Activated T-helper 2 cell treated with anti-CD3 and anti-CD28 coated beads, Interferon-gamma antibody, Interleukin-2, Interleukin-4, amounts not matched to agents 10 μg/mL and 5 μg/mL and 100 μg/mL, durations not matched to agents 14 hours and 24 hours and 36 hours (primary cell): ENCODE measurements at regions not wholly inside any gene's neighbourhood (a gene's known extent, or its start where the extent isn't known, plus 50 kb on each side); places are given as distances from the start of the nearest gene placed in this dataset.

Source experiments
- DNase-seq: peaks from one replicate; pipeline ENCODE4 v3.0.0; 2021; ENCODE audit warnings: low spot score
- H3K27ac Mint-ChIP-seq: one replicate; pipeline ENCODE4 v1.8.0; 2021; ENCODE audit warnings: mixed read lengths
- H3K27me3 Mint-ChIP-seq: one replicate; pipeline ENCODE4 v1.8.0; 2021; ENCODE audit warnings: low read depth, mixed read lengths
- H3K36me3 Mint-ChIP-seq: one replicate; pipeline ENCODE4 v1.8.0; 2021; ENCODE audit warnings: low read depth, mixed read lengths
- H3K4me1 Mint-ChIP-seq: one replicate; pipeline ENCODE4 v1.8.0; 2021; ENCODE audit warnings: low read depth, mixed read lengths
- H3K4me3 Mint-ChIP-seq: one replicate; pipeline ENCODE4 v1.8.0; 2021; ENCODE audit warnings: low read depth, mild to moderate bottlenecking, moderate library complexity, mixed read lengths
- H3K9me3 Mint-ChIP-seq: one replicate; pipeline ENCODE4 v1.8.0; 2021; ENCODE audit warnings: mixed read lengths
- intact Hi-C: fragments of 100-400 bp; cut with micrococcal nuclease; formaldehyde crosslinking; loops from one replicate; pipeline ENCODE4 v1.15.1; 2023

GRCh38 chr2:417662-418061, 129.8 kb upstream of the ALKAL2 start:
- intact Hi-C loops: no loop called here
- H3K36me3 Mint-ChIP-seq: no peaks in the 10 kb centered on the region
- H3K27me3 Mint-ChIP-seq: peaks cover 28% of the 10 kb centered on the region
- DNase-seq: no peak
- H3K4me3 Mint-ChIP-seq: no peak overlapping the region
- H3K4me1 Mint-ChIP-seq: no peaks in the 10 kb centered on the region
- H3K9me3 Mint-ChIP-seq: peaks cover 3% of the 10 kb centered on the region
- H3K27ac Mint-ChIP-seq: no peak overlapping the region

- Mint-ChIP-seq H3K4me1 (no peaks in the 10 kb centered on the region), H3K36me3 (no peaks in the 10 kb centered on the region), H3K4me3 (no peak overlapping the region), H3K27ac (no peak overlapping the region), H3K9me3 (peaks cover 3% of the 10 kb centered on the region), H3K27me3 (peaks cover 32% of the 10 kb centered on the region)
- no peak for DNase-seq
- intact Hi-C loops: no loop called here
Observed at GRCh38 chr2:417006-417405, 129.1 kb upstream of the ALKAL2 start.

DNA sequence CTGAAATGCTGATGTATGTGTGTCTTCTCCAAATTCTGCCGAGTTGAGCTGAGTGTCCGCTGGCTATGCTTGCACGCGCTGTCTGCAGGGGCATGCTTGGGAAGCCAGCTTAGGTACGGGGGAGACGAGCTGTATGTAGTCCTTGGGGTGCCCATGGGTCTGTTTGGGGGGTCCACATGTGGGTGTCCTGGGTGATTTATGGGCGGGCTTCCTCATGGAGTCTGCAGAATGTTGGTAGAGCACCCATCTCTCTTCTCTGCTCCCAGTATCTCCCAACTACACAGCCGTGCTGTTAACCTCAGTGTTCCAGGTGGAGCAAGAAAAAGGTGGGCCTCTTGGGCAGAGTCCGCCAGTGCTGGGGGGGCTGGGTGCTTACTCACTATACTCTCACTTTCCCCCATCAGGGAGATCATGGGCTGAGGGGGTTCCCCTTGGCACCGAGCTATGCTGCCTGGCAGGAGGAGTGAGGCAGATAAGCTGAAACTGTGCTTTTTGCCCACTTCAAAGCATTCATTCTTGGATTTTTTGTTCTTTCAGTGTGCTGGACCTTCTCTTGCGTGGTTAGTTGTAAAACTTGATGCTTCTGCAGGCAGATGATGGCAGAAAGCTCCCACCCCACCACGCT, 128.2 kb upstream of the ALKAL2 start:
- no peak overlapping the region for H3K4me3 Mint-ChIP-seq
- no peak overlapping the region for H3K27ac Mint-ChIP-seq
- DNase-seq: no peak
- H3K27me3 Mint-ChIP-seq: peaks cover 37% of the 10 kb centered on the region
- no peaks in the 10 kb centered on the region for H3K36me3 Mint-ChIP-seq
- H3K4me1 Mint-ChIP-seq: no peaks in the 10 kb centered on the region
- intact Hi-C loops: no loop called here
- H3K9me3 Mint-ChIP-seq: peaks cover 2% of the 10 kb centered on the region

DNA sequence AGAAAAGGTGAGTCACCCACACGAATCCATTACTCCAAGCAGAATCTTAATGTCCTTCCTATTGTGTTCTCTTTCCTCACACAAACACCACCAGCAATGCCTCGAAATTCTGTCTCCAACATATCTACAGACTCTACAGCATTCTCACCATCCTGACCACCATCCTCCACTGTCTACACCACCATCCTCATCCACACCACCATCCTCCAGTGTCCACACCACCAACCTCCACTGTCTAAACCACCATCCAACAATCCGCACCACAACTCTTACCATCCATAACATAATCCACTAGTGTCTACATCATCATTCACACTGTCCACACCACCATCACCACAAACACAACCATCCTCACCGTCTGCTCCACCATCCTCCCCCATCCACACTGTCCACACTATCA, 121.6 kb upstream of the ALKAL2 start:
- no peak for DNase-seq
- H3K27me3 Mint-ChIP-seq: peaks cover 22% of the 10 kb centered on the region
- no peaks in the 10 kb centered on the region for H3K4me1 Mint-ChIP-seq
- no peak overlapping the region for H3K4me3 Mint-ChIP-seq
- no peaks in the 10 kb centered on the region for H3K36me3 Mint-ChIP-seq
- intact Hi-C loops: no loop called here
- peaks cover 3% of the 10 kb centered on the region for H3K9me3 Mint-ChIP-seq
- H3K27ac Mint-ChIP-seq: no peak overlapping the region

- no peaks in the 10 kb centered on the region for H3K36me3 Mint-ChIP-seq
- intact Hi-C loops: no loop called here
- no peaks in the 10 kb centered on the region for H3K4me1 Mint-ChIP-seq
- H3K4me3 Mint-ChIP-seq: no peak overlapping the region
- H3K27ac Mint-ChIP-seq: no peak overlapping the region
- peaks cover 8% of the 10 kb centered on the region for H3K9me3 Mint-ChIP-seq
- no peak for DNase-seq
- H3K27me3 Mint-ChIP-seq: peaks cover 14% of the 10 kb centered on the region
Observed at GRCh38 chr2:407630-408029, 119.7 kb upstream of the ALKAL2 start.

DNA sequence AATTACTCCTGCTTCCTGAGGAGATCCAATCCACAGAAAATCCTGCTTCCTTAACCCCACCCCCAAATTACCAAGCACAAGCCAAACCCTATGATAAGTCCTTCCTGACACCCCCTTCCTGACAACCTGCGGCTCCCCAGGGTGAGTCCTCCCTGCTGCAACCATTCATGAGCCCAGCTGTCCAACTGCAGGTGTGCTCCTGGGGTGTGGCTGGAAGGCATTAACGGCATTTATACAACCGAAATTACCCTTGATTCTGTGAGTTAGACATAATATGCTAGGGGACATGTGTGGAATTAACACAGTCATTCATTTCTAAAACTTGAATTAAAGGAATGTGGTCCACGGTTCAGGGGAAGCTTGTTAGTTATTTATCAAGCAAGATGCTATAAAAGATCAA, 119.0 kb upstream of the ALKAL2 start:
- Mint-ChIP-seq H3K4me3 (no peak overlapping the region), H3K9me3 (peaks cover 8% of the 10 kb centered on the region), H3K36me3 (no peaks in the 10 kb centered on the region), H3K4me1 (no peaks in the 10 kb centered on the region), H3K27ac (no peak overlapping the region), H3K27me3 (peaks cover 9% of the 10 kb centered on the region)
- intact Hi-C loops: no loop called here
- no peak for DNase-seq

GRCh38 chr2:406231-406630, 118.3 kb upstream of the ALKAL2 start:
- H3K36me3 Mint-ChIP-seq: no peaks in the 10 kb centered on the region
- H3K27ac Mint-ChIP-seq: no peak overlapping the region
- intact Hi-C loops: no loop called here
- H3K27me3 Mint-ChIP-seq: peaks cover 7% of the 10 kb centered on the region
- H3K4me3 Mint-ChIP-seq: no peak overlapping the region
- H3K4me1 Mint-ChIP-seq: no peaks in the 10 kb centered on the region
- H3K9me3 Mint-ChIP-seq: peaks cover 8% of the 10 kb centered on the region
- DNase-seq: no peak

GRCh38 chr2:404581-404980, 116.7 kb upstream of the ALKAL2 start:
- no peak overlapping the region for H3K4me3 Mint-ChIP-seq
- H3K36me3 Mint-ChIP-seq: no peaks in the 10 kb centered on the region
- H3K27ac Mint-ChIP-seq: no peak overlapping the region
- no peaks in the 10 kb centered on the region for H3K27me3 Mint-ChIP-seq
- DNase-seq: no peak
- no peaks in the 10 kb centered on the region for H3K4me1 Mint-ChIP-seq
- intact Hi-C loops: no loop called here
- H3K9me3 Mint-ChIP-seq: peaks cover 8% of the 10 kb centered on the region

DNA sequence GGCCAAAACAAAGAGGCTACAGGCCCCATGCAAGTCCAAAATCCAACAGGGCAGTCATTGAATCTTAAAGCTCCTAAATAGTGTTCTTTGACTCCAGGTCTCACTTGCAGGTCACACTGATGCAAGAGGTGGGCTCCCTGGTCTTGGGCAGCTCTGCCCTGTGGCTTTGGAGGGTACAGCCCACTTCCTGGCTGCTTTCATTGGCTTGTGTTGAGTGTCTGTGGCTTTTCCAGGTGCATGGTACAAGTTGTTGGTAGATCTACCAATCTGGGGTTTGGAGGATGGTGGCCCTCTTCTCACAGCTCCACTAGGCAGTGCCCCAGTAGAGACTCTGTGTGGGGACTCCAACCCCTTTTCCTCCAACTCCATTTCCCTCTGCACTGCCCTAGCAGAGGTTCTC, 115.8 kb upstream of the ALKAL2 start:
- H3K9me3 Mint-ChIP-seq: peaks cover 8% of the 10 kb centered on the region
- no peak for DNase-seq
- no peaks in the 10 kb centered on the region for H3K36me3 Mint-ChIP-seq
- H3K4me1 Mint-ChIP-seq: no peaks in the 10 kb centered on the region
- intact Hi-C loops: no loop called here
- H3K27ac Mint-ChIP-seq: no peak overlapping the region
- no peaks in the 10 kb centered on the region for H3K27me3 Mint-ChIP-seq
- no peak overlapping the region for H3K4me3 Mint-ChIP-seq

- Mint-ChIP-seq H3K9me3 (peaks cover 8% of the 10 kb centered on the region), H3K4me3 (no peak overlapping the region), H3K4me1 (no peaks in the 10 kb centered on the region), H3K27me3 (no peaks in the 10 kb centered on the region), H3K36me3 (no peaks in the 10 kb centered on the region), H3K27ac (no peak overlapping the region)
- DNase-seq: no peak
- intact Hi-C loops: no loop called here
Observed at GRCh38 chr2:402721-403120, 114.8 kb upstream of the ALKAL2 start.

DNA sequence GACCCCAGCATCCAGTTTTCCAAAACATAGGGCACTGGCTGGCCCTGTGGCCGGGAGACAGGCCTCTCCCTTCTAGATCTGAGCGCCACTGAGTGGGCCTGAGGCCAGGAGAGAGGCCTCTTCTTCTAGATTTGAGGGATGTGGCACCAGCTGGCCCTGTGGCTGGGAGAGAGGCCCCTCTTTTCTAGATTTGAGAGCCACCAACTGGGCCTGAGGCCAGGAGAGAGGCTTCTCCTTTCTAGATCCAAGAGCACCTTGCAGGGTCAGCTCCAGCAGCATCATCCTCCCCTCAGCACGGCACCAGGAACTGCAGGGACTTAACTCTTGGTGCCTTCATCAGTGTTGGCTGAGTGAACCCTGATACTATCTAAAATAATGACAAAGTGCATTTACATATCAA, 114.3 kb upstream of the ALKAL2 start:
- intact Hi-C loops: no loop called here
- H3K4me1 Mint-ChIP-seq: no peaks in the 10 kb centered on the region
- H3K4me3 Mint-ChIP-seq: no peak overlapping the region
- H3K27ac Mint-ChIP-seq: no peak overlapping the region
- no peaks in the 10 kb centered on the region for H3K36me3 Mint-ChIP-seq
- no peak for DNase-seq
- no peaks in the 10 kb centered on the region for H3K27me3 Mint-ChIP-seq
- H3K9me3 Mint-ChIP-seq: peaks cover 8% of the 10 kb centered on the region

- peaks cover 8% of the 10 kb centered on the region for H3K9me3 Mint-ChIP-seq
- no peaks in the 10 kb centered on the region for H3K4me1 Mint-ChIP-seq
- H3K36me3 Mint-ChIP-seq: no peaks in the 10 kb centered on the region
Observed at GRCh38 chr2:401019-401679, 113.3 kb upstream of the ALKAL2 start.

GRCh38 chr2:397926-398325, 110.0 kb upstream of the ALKAL2 start:
- Mint-ChIP-seq H3K9me3 (no peaks in the 10 kb centered on the region), H3K27me3 (no peaks in the 10 kb centered on the region), H3K27ac (no peak overlapping the region), H3K36me3 (no peaks in the 10 kb centered on the region), H3K4me3 (no peak overlapping the region), H3K4me1 (peaks cover 14% of the 10 kb centered on the region)
- intact Hi-C loops: no loop called here
- DNase-seq: no peak

More at GRCh38 chr2:401019-401679, 113.3 kb upstream of the ALKAL2 start:
- Mint-ChIP-seq H3K4me3 (no peak overlapping the region), H3K27ac (no peak overlapping the region), H3K27me3 (no peaks in the 10 kb centered on the region)
- intact Hi-C loops: no loop called here
- DNase-seq: no peak
